K562 (cell line): ENCODE measurements at regions not wholly inside any gene's neighbourhood (a gene's known extent, or its start where the extent isn't known, plus 50 kb on each side); places are given as distances from the start of the nearest gene placed in this dataset.

Source experiments
- CBFA2T2 ChIP-seq: fragments of 450-650 bp; conservative IDR thresholded peaks from 2 replicates; pipeline ENCODE4 v1.6.1; 2017; ENCODE audit warnings: mild to moderate bottlenecking
- NR1H2 ChIP-seq: sonication (generic); formaldehyde crosslinking; IDR thresholded peaks from 2 replicates; pipeline ENCODE4 v1.4.0; 2020; ENCODE audit warnings: mild to moderate bottlenecking, missing genetic modification reagents
- SRSF7 ChIP-seq: fragments of 200-400 bp; formaldehyde crosslinking; optimal IDR thresholded peaks from 2 replicates; pipeline ENCODE3; 2017; ENCODE audit warnings: mild to moderate bottlenecking, low read depth, low read length
- TARDBP ChIP-seq: fragments of 450-650 bp; IDR thresholded peaks from 2 replicates; pipeline ENCODE4 v1.6.1; 2016
- ZNF583 ChIP-seq: fragments of 250-450 bp; sonication (Bioruptor Pico); IDR thresholded peaks from 2 replicates; pipeline ENCODE4 v1.4.0; 2020
- TF ChIP-seq, protein P1 (sequence below): sonication (generic); formaldehyde crosslinking; IDR thresholded peaks from 2 replicates; pipeline ENCODE4 v1.8.1; 2023; ENCODE audit warnings: mild to moderate bottlenecking, missing genetic modification reagents, moderate library complexity
- TF ChIP-seq, protein P2 (sequence below): IDR thresholded peaks from 2 replicates; pipeline ENCODE4 v1.6.1; 2014; ENCODE audit warnings: antibody characterized with exemption
- TF ChIP-seq, protein P3 (sequence below), 3 experiments: fragments of 200-800 bp in 1 of 3; sonication (Bioruptor generic) in 1 of 3; sonication (generic) in 1 of 3; formaldehyde crosslinking in 1 of 3; IDR thresholded peaks; 2 replicates each; pipeline versions ENCODE4 v1.6.1 to v1.8.0; 2016 to 2022; ENCODE audit warnings: mild to moderate bottlenecking in 2 of 3, missing compliant biosample characterization in 2 of 3, missing genetic modification characterization in 2 of 3, missing genetic modification reagents in 1 of 3
- TF ChIP-seq, protein P4 (sequence below): fragments of 450-650 bp; IDR thresholded peaks from 2 replicates; pipeline ENCODE4 v1.7.0; 2016; ENCODE audit warnings: borderline replicate concordance
- TF ChIP-seq, protein P5 (sequence below), 2 experiments: fragments of 200-800 bp in 1 of 2; sonication (Bioruptor generic) in 1 of 2; sonication (generic) in 1 of 2; formaldehyde crosslinking in 1 of 2; IDR thresholded peaks in 1 of 2; conservative IDR thresholded peaks in 1 of 2; 2 replicates each; pipeline versions ENCODE4 v1.5.0 to v1.6.1; 2016 to 2020; ENCODE audit warnings: missing compliant biosample characterization in 1 of 2, missing genetic modification characterization in 1 of 2, missing genetic modification reagents in 1 of 2
- TF ChIP-seq, protein P6 (sequence below): sonication (generic); formaldehyde crosslinking; IDR thresholded peaks from 2 replicates; pipeline ENCODE4 v1.8.1; 2023; ENCODE audit warnings: mild to moderate bottlenecking, missing genetic modification reagents

DNA sequence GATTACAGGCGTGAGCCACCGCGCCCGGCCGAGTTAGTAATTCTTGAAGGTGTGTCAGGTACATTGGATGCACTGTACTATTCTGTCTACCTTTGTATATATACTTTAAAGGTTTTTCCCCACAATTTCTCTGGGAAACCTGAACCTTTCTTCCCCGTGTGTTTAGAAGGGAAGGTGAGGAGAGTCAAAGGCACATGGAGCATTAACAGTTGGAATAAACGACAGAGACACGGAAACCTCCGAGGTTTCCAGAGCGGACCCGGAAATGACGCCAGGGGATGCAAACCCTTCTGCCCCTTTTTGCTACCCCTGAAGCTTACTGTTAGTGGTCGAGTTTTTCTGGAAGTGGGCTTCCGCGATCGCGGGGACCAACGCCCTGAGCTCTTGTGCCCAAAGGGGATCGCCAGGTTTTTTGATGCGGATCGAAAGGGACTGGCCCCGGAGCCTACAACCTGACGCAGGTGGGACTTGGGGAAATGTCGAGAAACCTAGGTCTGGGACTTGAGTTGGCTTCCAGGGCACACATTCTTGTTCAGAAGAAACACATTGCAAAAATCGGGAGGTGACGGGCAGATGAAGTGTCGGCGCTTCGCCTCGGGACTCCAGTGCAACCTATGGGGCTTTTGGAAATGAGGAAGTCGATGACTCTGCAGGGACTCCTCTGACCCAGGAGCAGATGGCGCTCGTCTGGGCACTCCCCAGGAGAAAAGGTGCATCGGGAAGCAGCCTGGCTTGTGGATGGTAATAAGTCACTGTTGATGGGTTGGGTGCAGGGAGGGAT, 218.2 kb downstream of the OR2B2 start (continued):
- TF ChIP-seq, protein P1, sequence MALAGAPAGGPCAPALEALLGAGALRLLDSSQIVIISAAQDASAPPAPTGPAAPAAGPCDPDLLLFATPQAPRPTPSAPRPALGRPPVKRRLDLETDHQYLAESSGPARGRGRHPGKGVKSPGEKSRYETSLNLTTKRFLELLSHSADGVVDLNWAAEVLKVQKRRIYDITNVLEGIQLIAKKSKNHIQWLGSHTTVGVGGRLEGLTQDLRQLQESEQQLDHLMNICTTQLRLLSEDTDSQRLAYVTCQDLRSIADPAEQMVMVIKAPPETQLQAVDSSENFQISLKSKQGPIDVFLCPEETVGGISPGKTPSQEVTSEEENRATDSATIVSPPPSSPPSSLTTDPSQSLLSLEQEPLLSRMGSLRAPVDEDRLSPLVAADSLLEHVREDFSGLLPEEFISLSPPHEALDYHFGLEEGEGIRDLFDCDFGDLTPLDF, result 0 out of 2 replicates have a peak, but pooled peaks have one; percentile 60
- TF ChIP-seq ZNF583 (CRISPR knock-in tag), result no peak
- no peak; the same call in 1 of the 2 replicates for TF ChIP-seq TARDBP
- TF ChIP-seq, protein P2, sequence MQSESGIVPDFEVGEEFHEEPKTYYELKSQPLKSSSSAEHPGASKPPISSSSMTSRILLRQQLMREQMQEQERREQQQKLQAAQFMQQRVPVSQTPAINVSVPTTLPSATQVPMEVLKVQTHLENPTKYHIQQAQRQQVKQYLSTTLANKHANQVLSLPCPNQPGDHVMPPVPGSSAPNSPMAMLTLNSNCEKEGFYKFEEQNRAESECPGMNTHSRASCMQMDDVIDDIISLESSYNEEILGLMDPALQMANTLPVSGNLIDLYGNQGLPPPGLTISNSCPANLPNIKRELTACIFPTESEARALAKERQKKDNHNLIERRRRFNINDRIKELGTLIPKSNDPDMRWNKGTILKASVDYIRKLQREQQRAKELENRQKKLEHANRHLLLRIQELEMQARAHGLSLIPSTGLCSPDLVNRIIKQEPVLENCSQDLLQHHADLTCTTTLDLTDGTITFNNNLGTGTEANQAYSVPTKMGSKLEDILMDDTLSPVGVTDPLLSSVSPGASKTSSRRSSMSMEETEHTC, result no peak
- TF ChIP-seq NR1H2 (CRISPR knock-in tag), result no peak
- TF ChIP-seq CBFA2T2, result no peak
- TF ChIP-seq, protein P3, sequence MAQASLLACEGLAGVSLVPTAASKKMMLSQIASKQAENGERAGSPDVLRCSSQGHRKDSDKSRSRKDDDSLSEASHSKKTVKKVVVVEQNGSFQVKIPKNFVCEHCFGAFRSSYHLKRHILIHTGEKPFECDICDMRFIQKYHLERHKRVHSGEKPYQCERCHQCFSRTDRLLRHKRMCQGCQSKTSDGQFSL (CRISPR knock-in tag; IDR thresholded peaks at IDR 0.05), result no peak
- TF ChIP-seq, protein P3 (tag; IDR thresholded peaks at IDR 0.05), result no peak
- TF ChIP-seq SRSF7, result no peak
- TF ChIP-seq, protein P4, sequence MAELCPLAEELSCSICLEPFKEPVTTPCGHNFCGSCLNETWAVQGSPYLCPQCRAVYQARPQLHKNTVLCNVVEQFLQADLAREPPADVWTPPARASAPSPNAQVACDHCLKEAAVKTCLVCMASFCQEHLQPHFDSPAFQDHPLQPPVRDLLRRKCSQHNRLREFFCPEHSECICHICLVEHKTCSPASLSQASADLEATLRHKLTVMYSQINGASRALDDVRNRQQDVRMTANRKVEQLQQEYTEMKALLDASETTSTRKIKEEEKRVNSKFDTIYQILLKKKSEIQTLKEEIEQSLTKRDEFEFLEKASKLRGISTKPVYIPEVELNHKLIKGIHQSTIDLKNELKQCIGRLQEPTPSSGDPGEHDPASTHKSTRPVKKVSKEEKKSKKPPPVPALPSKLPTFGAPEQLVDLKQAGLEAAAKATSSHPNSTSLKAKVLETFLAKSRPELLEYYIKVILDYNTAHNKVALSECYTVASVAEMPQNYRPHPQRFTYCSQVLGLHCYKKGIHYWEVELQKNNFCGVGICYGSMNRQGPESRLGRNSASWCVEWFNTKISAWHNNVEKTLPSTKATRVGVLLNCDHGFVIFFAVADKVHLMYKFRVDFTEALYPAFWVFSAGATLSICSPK, result no peak
- TF ChIP-seq, protein P5, sequence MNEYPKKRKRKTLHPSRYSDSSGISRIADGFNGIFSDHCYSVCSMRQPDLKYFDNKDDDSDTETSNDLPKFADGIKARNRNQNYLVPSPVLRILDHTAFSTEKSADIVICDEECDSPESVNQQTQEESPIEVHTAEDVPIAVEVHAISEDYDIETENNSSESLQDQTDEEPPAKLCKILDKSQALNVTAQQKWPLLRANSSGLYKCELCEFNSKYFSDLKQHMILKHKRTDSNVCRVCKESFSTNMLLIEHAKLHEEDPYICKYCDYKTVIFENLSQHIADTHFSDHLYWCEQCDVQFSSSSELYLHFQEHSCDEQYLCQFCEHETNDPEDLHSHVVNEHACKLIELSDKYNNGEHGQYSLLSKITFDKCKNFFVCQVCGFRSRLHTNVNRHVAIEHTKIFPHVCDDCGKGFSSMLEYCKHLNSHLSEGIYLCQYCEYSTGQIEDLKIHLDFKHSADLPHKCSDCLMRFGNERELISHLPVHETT (CRISPR knock-in tag; conservative IDR thresholded peaks at IDR 0.05 in 1 of 2, IDR thresholded peaks at IDR 0.05 in 1 of 2), result peak in 1 of 2 experiments; percentile 23; a peak in 1 of 4 replicates
- TF ChIP-seq, protein P6, sequence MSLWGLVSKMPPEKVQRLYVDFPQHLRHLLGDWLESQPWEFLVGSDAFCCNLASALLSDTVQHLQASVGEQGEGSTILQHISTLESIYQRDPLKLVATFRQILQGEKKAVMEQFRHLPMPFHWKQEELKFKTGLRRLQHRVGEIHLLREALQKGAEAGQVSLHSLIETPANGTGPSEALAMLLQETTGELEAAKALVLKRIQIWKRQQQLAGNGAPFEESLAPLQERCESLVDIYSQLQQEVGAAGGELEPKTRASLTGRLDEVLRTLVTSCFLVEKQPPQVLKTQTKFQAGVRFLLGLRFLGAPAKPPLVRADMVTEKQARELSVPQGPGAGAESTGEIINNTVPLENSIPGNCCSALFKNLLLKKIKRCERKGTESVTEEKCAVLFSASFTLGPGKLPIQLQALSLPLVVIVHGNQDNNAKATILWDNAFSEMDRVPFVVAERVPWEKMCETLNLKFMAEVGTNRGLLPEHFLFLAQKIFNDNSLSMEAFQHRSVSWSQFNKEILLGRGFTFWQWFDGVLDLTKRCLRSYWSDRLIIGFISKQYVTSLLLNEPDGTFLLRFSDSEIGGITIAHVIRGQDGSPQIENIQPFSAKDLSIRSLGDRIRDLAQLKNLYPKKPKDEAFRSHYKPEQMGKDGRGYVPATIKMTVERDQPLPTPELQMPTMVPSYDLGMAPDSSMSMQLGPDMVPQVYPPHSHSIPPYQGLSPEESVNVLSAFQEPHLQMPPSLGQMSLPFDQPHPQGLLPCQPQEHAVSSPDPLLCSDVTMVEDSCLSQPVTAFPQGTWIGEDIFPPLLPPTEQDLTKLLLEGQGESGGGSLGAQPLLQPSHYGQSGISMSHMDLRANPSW (CRISPR knock-in tag), result no peak
